Prostate gland (tissue), 2 donors: ENCODE measurements at regions not wholly inside any gene's neighbourhood (a gene's known extent, or its start where the extent isn't known, plus 50 kb on each side); places are given as distances from the start of the nearest gene placed in this dataset.
"Not testable (repeated sequence)": the region's sequence is repeated elsewhere in the genome, so short reads cannot be mapped to it uniquely, and the experiment has no call there.

Source experiments
- DNase-seq: peaks from one replicate; pipeline ENCODE4 v3.0.0-alpha.2; 2019; ENCODE audit warnings: low spot score
- H3K27ac ChIP-seq, 2 donors: fragments of 200-600 bp; sonication (generic); 2 replicates each; pipeline ENCODE4 v1.5.1; 2017 to 2019
- H3K27me3 ChIP-seq: fragments of 200-600 bp; sonication (generic); replicated peaks from 2 replicates; pipeline ENCODE4 v1.5.1; 2019; ENCODE audit not compliant: insufficient read depth
- H3K36me3 ChIP-seq, 2 donors: fragments of 200-600 bp; sonication (generic); 1 replicate in 1 of 2; 2 replicates in 1 of 2; pipeline versions ENCODE4 v1.5.1 to v1.8.1; 2017 to 2019
- H3K4me1 ChIP-seq: fragments of 200-600 bp; sonication (generic); replicated peaks from 2 replicates; pipeline ENCODE4 v1.5.1; 2019
- H3K4me3 ChIP-seq, 2 donors: fragments of 200-600 bp; sonication (generic); 2 replicates each; pipeline ENCODE4 v1.5.1; 2017 to 2019
- H3K9me3 ChIP-seq: fragments of 200-600 bp; sonication (generic); 2 replicates; pipeline ENCODE4 v1.5.1; 2017
- CTCF ChIP-seq, 4 experiments: fragments of 200-600 bp in 2 of 4; fragments of 450-650 bp in 2 of 4; sonication (generic) in 2 of 4; IDR thresholded peaks; 1 replicate in 3 of 4; 2 replicates in 1 of 4; pipeline ENCODE4 v1.5.1; 2016 to 2019; ENCODE audit warnings: antibody characterized with exemption in 4 of 4, mild to moderate bottlenecking in 2 of 4, moderate library complexity in 2 of 4
- POLR2A ChIP-seq: fragments of 450-650 bp; IDR thresholded peaks from one replicate; pipeline ENCODE4 v1.6.1; 2016; ENCODE audit warnings: antibody characterized with exemption, mild to moderate bottlenecking
- POLR2AphosphoS5 ChIP-seq: sonication (generic); formaldehyde crosslinking; IDR thresholded peaks from one replicate; pipeline ENCODE4 v1.6.1; 2017; ENCODE audit warnings: antibody characterized with exemption
- WGBS: methylation state at CpG from one replicate; pipeline ENCODE4 v1.1.5; 2018; 5-methylcytosine and 5-hydroxymethylcytosine counted together
- intact Hi-C: fragments of 100-400 bp; cut with DNase I; formaldehyde crosslinking; loops from one replicate; pipeline ENCODE4 v1.14.2; 2022

- Histone ChIP-seq H3K27ac (no peak overlapping the region), H3K9me3 (no peaks in the 10 kb centered on the region)
- 43% methylated on average over 2 of the region's 2 CpGs for WGBS
Measured at GRCh38 chr10:53679666-53680065, 907.1 kb upstream of the MBL2 start.

GRCh38 chr10:53675177-53675576, 902.6 kb upstream of the MBL2 start:
- Histone ChIP-seq H3K9me3 (no peaks in the 10 kb centered on the region), H3K4me1 (no peaks in the 10 kb centered on the region), H3K27ac (no peak overlapping the region), H3K36me3 (no peaks in the 10 kb centered on the region), H3K4me3 (no peak overlapping the region), H3K27me3 (no peaks in the 10 kb centered on the region)
- TF ChIP-seq POLR2A (no peak), POLR2AphosphoS5 (no peak), CTCF (IDR thresholded peaks at IDR 0.05) (no peak)
- intact Hi-C loops, result no loop called here
- DNase-seq, result no peak
- WGBS, result 90% methylated on average over 1 of the region's 1 CpG

More at GRCh38 chr10:53679666-53680065, 907.1 kb upstream of the MBL2 start:
- intact Hi-C loops, result no loop called here
- DNase-seq, result no peak
- Histone ChIP-seq H3K4me1 (no peaks in the 10 kb centered on the region), H3K36me3 (no peaks in the 10 kb centered on the region), H3K27me3 (no peaks in the 10 kb centered on the region), H3K4me3 (no peak overlapping the region)
- no peak for TF ChIP-seq POLR2AphosphoS5
- no peak for TF ChIP-seq POLR2A
- no peak for TF ChIP-seq CTCF (IDR thresholded peaks at IDR 0.05)

- no peak for TF ChIP-seq POLR2AphosphoS5
- TF ChIP-seq CTCF (IDR thresholded peaks at IDR 0.05), result no peak
- no peak for TF ChIP-seq POLR2A
- 63% methylated on average over 2 of the region's 2 CpGs for WGBS
- Histone ChIP-seq H3K27me3 (no peaks in the 10 kb centered on the region), H3K4me1 (no peaks in the 10 kb centered on the region), H3K4me3 (no peak overlapping the region), H3K27ac (no peak overlapping the region), H3K9me3 (no peaks in the 10 kb centered on the region), H3K36me3 (no peaks in the 10 kb centered on the region)
- DNase-seq, result no peak
- intact Hi-C loops, result no loop called here
Measured at GRCh38 chr10:53667063-53667462, 894.5 kb upstream of the MBL2 start.

- H3K27ac ChIP-seq, result no peak overlapping the region
- no peak for DNase-seq
- TF ChIP-seq CTCF (IDR thresholded peaks at IDR 0.05) (no peak), POLR2A (no peak), POLR2AphosphoS5 (no peak)
- 16% methylated on average over 5 of the region's 5 CpGs for WGBS
- no peaks in the 10 kb centered on the region for H3K36me3 ChIP-seq
- no peak overlapping the region for H3K4me3 ChIP-seq
- no peaks in the 10 kb centered on the region for H3K27me3 ChIP-seq
- no peaks in the 10 kb centered on the region for H3K4me1 ChIP-seq
- intact Hi-C loops, result no loop called here
- no peaks in the 10 kb centered on the region for H3K9me3 ChIP-seq
Measured at GRCh38 chr10:53664282-53665019, 891.9 kb upstream of the MBL2 start.

GRCh38 chr10:53650794-53651193, 878.2 kb upstream of the MBL2 start:
- intact Hi-C loops, result no loop called here
- H3K4me3 ChIP-seq, result no peak overlapping the region
- H3K27me3 ChIP-seq, result no peaks in the 10 kb centered on the region
- 94% methylated on average over 6 of the region's 6 CpGs for WGBS
- H3K9me3 ChIP-seq, result no peaks in the 10 kb centered on the region
- no peaks in the 10 kb centered on the region for H3K4me1 ChIP-seq
- no peaks in the 10 kb centered on the region for H3K36me3 ChIP-seq
- DNase-seq, result no peak
- TF ChIP-seq CTCF (IDR thresholded peaks at IDR 0.05) (no peak), POLR2AphosphoS5 (no peak)
- no peak overlapping the region for H3K27ac ChIP-seq

GRCh38 chr10:53647221-53647620, 874.6 kb upstream of the MBL2 start:
- DNase-seq, H3K4me1 ChIP-seq, intact Hi-C loops, H3K27ac ChIP-seq, H3K9me3 ChIP-seq, H3K27me3 ChIP-seq, H3K4me3 ChIP-seq, H3K36me3 ChIP-seq: not testable (repeated sequence)
- 70% methylated on average over 8 of the region's 8 CpGs for WGBS
